HG03196 (cell line): ENCODE measurements at regions not wholly inside any gene's neighbourhood (a gene's known extent, or its start where the extent isn't known, plus 50 kb on each side); places are given as distances from the start of the nearest gene placed in this dataset.
"Not testable (repeated sequence)": the region's sequence is repeated elsewhere in the genome, so short reads cannot be mapped to it uniquely, and the experiment has no call there.

Source experiments
- ATAC-seq: cut with Tn5 transposase; IDR thresholded peaks from one replicate; pipeline ENCODE4 v1.9.1; 2021; ENCODE audit not compliant: unreplicated experiment

DNA sequence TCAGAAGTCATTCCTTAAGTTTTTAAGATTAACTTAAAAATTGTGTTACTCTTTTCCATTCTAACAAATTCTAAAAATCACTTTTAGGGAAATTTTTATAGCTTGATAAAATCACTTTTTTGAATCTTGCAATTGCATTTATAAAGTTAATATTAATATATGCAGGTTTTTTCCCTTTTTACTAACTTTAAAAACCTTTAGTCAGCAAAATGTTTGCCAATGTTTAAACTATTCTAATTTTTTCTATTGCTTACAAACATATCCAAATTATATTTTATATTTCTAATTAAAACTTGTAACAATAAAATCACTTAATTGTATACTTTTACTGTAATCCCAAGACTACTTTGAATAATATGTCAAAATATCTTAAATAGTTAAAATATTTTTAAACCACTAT lies 839.4 kb downstream of the TBL1XR1 start:
- ATAC-seq = no peak

DNA sequence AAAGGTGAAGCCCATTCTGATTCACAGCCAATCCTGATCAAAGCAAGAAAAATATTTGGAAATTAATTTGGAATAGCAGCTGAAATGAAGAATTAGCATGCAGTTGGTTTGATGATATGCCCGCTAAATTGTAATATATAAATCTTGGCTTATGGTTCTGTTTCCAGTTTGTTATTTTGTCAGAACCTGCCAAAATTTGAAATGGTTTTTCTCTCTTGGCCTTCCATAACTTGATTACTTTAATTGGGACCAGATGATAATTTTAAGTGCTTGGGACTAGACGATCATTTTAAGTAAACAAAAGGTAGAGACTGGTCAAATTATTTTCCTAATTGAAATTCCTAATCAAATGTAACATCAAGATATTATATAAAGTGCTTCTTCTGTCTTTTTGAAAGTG lies 842.4 kb downstream of the TBL1XR1 start:
- ATAC-seq = no peak

DNA sequence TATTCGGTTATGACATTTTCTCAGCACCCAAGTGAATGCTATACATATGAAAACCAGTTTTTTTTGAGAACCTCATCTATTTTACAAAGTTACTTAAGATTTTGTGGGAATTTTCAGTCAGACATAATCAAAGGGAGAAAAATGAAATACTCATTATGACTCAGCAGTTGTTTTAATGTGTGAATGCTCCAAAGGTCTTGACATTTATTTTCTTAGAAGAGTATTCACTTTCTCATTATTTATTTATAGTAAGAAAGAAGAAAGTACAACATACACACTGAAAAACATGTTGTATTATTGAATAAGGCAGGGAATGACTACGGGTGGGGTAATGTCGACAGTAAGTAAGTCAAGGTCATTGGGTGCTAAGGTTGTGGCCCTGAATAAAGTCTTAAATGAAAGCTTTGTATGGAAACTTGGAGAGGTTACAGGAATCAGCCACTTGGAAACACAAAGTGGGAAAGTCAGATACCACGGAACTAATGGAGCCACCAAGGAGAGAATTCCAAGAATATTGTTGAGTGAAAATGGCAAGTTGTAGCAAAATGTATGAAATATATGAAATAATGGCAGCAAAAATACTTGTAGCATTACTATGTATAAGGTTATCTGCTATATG lies 844.5 kb downstream of the TBL1XR1 start:
- no peak for ATAC-seq

DNA sequence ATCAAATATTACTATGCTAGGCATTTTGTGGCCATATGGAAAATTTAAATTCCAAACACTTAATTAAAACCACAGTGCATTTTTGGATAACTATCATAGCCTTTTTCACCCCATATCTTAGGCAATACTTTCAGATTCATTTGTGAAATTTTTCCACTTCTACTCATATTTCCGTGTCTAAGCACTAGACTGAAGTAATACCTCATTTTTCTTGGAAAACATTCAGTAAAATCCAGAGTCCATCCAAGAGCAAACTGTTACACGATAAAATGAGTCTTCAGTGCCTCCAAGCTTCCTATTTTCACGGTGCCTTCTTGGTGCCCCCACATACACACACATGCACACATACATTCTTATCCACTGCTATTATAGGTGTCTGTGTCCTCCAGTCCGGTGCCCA lies 845.9 kb downstream of the TBL1XR1 start:
- ATAC-seq = no peak

DNA sequence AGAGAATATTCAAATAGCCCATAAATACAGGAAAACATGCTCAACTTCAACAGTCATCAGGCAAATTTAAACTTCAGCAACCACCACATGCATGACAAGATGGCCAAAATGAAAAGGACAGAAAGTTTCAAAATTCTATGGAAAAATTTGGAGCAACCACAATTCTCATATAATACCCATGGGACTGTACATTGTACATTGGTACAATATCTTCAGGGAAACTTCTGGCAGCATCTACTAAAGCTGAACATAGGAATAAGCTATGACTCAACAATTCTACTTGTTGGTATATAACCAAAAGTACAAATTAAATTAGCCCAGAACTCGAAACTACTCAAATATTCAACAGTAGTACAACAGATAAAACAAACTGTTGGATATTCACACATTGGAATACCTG lies 847.6 kb downstream of the TBL1XR1 start:
- no peak for ATAC-seq

DNA sequence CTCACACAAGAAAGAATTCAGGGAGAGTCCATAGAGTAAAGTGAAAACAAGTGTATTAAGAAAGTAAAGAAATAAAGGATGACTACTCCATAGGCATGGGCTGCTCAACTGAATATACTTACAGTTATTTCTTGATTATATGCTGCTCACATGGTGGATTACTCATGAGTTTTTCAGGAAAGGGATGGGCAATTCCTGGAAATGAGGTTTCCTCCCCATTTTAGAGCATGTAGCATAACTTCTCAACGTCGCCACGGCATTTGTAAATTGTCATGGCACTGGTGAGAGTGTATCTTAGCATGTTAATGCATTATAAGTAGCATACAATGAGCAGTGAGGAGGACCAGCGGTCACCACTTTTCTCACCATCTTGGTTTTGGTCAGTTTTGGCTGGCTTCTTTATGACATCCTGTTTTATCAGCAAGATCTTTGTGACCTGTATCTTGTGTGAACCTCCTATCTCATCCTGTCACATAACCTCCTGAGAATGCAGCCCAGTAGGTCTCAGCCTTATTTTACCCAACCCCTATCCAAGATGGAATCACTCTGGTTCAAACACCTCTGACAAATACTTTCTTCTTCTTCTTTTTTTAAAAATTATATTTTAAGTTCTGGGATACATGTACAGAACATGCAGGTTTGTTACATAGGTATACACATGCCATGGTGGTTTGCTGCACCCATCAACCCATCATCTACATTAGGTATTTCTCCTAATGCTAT lies 849.7 kb downstream of the TBL1XR1 start:
- no peak for ATAC-seq

DNA sequence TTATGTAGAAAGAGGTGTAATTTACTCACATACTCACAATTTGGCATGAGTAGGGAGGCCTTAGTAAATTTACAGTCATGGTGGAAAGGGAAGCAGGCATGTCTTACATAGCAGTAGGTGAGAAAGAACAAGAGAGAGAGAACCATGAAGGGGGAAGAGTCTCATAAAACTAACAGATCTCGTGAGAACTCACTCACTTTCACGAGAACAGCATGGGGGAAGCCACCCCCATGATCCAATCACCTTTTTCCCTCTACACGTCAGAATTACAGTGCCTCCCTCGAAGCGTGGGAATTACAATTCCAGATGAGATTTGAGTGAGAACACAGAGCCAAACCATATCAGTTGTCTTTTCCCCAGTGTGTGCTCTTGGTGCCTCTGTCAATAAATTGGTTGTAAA lies 855.3 kb downstream of the TBL1XR1 start:
- ATAC-seq = no peak

DNA sequence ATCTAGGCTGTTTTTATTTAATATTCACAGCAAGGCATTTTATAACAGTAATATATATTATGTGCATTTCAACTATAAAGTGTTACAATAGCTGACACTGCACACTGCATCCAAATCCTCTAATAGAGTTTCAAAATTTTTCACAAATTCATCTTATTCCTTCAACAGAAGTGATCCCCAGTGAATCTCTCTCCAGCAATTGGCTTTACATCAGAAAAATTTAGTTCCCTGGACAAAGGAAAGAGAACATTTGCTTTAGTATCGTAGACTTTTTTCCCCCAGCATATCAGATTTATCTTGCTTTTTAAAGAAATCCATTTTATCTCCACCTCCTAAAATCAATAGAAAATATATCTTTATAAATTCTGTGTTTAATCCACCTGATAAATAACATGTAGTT lies 868.6 kb downstream of the TBL1XR1 start:
- ATAC-seq = no peak

DNA sequence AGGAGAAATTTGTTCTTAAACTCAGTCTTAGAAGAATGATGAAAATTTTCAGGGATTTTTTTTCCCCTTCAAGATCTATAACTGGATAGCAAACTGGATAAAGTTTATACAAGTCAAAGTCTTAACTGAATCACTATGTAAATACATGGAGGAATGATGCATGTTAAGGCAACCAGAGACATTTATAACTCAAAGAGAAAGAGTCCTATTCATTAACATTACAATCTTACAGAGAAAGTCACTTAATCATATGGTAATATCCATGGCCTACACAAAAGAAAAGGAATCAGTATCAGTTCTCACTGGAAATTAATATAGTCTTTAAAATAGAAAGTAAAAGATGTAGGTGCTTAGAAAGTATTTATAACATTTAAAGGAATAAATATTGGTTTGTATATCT lies 869.1 kb downstream of the TBL1XR1 start:
- no peak for ATAC-seq

DNA sequence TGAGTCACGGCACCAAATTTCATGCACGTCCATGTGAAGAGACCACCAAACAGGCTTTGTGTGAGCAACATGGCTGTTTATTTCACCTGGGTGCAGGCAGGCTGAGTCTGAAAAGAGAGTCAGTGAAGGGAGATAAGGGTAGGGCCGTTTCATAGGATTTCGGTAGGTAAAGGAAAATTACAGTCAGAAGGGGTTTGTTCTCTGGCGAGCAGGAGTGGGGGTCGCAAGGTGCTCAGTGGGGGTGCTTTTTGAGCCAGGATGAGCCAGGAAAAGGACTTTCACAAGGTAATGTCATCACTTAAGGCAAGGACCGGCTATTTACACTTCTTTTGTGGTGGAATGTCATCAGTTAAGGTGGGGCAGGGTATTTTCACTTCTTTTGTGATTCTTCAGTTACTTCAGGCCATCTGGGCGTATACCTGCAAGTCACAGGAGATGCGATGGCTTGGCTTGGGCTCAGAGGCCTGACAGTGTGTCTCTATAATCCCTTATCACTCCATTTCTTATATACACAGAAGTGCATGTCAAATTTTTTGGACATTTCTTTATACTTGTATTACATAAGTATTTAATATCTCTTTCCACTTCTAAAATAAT lies 870.3 kb downstream of the TBL1XR1 start:
- not testable (repeated sequence) for ATAC-seq

DNA sequence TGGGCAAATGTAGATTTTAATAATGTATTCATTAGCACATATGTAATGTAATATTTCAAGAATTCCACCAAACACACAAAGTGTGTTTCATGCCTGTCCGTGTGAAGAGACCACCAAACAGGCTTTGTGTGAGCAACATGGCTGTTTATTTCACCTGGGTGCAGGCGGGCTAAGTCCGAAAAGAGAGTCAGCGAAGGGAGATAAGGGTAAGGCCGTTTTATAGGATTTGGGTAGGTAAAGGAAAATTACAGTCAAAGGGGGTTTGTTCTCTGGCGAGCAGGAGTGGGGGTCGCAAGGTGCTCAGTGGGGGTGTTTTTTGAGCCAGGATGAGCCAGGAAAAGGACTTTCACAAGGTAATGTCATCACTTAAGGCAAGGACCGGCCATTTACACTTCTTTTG lies 875.8 kb downstream of the TBL1XR1 start:
- ATAC-seq = not testable (repeated sequence)

DNA sequence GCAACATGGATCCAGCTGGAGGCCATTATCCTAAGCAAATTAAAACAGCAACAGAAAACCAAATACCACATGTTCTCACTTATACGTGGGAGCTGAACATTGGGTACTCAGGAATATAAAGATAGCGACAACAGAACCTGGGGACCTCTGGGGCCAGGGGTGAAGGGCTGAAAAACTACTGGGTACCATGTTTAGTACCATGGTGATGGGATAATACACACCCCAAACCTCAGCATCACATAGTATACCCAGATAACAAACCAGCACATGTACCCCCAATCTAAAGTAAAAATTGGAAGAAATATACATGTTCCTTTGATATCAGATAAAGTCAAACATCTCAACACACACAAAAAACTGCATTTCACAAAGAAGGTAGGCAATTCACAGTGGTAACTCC lies 876.2 kb downstream of the TBL1XR1 start:
- no peak for ATAC-seq

DNA sequence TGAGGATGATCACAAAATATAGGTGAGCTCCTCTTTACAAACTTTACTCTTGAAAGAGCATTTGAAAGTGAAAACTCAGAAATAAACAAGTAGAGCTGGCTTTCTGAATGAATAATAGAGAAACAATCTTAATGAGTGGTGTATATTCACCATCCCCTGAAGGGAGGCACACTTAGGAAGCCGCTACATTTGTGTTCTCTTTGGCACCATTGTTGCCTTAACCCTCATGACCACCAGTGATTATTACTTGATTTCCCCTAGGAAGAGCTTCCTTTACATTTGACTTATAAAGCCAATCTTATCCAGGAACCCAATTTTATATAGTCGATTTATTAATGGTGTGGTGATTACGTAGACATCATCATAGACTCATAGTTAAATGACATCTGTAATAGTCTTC lies 883.9 kb downstream of the TBL1XR1 start:
- no peak for ATAC-seq

DNA sequence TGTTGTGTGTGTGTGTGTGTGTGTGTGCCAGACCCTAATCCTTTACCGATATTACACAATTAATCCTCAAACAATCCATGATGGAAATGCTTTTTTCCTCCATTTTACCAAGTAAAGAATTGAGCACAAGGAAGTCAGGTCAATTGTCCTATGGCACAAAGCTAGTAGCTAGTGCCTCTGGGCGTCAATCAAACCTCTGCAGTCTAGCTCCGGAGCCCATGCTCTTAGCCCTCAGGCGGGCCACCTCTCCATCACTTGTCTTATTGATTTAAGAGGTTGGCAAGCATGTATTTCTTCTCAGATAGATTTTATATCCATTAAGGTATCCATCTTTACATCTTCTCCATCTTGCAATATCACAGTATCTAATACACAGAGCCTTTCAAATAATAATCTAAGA lies 886.6 kb downstream of the TBL1XR1 start:
- no peak for ATAC-seq

DNA sequence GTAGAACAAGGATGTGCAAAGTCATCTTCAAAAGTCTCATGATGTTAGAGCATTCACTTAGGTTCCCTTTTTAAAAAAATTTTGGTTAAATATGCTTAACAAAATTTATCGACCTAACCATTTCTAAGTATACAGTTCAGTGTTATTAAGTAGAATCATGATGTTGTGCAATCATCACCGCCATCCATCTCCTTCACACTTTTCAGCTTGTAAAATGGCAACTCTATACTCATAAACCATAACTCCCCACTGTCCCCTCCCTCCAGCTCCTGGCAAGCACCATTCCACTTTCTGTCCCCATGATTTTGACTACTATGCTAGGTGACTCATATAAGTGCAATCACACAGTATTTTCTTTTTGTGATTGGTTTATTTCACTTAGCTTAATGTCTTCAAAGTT lies 895.0 kb downstream of the TBL1XR1 start:
- ATAC-seq = no peak

DNA sequence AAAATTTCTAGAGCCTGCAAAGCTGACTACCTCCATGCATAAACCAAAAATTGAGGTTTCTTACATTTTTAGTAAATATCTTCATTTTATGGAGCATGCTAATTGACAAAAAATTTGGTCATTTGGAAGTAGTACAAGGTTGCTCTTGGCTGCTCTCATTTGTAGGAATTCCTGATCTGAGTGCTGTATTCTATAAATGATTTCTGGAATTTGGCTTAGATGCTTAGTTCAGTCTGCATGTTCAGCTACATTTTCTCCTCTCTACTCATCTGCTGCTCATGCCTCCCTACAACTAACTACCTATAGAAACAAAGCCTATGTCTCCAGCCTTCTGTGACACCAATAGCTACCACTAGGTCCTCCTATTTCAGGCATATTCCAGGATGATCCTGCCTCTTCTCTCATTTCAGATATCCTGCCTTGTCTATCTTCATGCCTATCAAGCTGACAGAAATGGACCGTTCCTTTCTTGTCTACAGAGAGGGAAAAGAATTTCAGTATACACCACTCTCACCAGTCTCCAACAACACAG lies 901.1 kb downstream of the TBL1XR1 start:
- no peak for ATAC-seq

DNA sequence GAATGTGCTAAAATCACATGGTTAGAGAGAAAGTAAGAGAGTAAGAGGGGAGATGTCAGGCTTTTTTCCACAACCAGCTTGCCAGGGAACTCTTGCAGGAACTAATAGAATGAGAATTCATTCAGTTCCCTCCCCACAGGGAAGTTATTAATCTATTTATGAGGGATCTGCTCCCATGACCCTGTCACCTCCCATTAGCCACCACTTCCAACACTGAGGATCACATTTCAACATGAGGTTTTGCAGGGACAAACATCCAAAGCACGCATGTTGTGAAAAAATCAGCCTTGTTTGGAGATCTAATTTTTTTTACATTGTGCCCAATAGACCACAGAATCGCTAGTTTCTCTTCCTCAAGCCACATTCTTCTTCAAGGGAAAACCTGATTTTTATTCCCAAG lies 904.0 kb downstream of the TBL1XR1 start:
- no peak for ATAC-seq

DNA sequence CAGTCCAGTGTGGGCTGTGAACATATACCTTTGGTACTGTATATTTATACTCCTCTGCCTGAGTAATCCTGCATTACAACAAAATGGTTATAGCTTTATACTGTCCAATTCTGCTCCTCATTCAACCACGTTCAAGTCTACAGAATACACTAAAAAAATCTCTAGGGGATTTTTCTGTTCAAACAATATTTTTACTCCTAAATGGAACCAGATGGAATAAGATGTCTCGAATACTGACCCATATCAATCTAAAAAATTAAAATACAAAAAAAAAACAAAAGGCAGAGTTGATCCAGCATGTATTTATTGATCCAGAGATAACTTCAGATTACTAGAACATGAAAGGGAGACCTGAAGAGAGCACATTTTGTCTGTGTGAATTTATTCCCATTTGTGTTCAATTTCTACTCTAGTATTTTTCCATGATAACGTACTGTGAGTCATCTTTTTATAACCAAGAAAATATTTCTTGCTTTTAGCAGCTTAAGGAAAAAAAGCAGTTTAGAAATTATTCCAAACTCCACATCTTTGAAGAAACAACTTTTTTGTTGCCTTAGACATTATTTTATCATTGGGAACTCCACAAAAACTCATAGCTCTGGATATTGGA lies 910.7 kb downstream of the TBL1XR1 start:
- no peak for ATAC-seq

DNA sequence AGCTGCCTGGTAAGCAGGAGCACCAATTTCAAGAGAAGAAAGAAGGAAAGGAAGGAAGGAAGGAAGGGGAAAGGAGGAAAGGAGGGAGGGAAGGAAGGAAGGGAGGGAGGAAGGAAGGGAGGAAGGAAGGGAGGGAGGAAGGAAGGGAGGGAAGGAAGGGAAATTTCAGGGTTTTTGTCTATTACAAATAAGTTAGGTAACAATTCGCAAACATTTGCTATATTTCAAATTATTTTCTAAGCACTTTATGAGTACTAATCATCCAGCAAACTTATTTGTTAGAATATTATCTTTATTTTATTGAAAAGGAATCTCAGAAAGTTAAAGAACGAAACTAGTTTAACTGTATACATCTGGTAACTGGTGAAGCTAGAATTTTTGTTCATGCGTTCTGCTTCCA lies 921.7 kb downstream of the TBL1XR1 start:
- ATAC-seq = no peak

DNA sequence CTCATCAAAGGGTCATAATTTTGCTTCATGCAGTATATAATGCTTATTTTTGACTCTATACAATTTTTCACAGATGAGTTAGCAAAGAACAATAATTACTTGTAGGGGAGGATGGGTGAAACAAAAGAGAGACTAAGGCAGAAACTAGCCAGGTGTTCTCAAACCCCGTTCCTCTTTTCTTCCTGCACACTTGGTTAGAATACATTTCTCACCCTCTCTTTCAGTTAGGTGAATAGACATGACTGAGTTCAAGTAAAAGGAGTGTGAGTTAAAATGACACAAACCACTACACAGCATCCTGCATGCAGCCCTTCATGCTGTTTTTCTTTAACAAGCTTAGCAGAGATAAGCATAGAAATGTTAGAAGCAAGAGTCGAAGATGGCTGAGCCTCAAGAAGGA lies 922.2 kb downstream of the TBL1XR1 start:
- no peak for ATAC-seq

DNA sequence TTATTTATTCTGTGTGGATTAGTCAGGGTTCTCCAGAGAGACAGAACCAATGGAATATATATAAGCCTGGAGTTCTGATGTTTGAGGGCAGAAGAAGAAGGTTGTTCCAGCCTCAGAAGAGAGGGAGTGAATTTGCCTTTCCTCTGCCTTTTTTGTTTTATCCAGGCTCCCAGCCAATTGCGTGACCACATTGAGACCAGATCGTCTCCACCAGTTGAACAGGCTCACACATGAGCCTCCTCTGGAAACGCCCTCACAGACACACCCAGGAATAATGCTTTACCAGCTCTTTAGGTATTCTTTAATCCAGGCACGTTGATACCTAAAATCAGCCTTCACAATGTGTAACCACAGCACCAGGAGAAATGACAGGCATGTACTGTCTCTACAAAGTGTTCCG lies 923.1 kb downstream of the TBL1XR1 start:
- ATAC-seq = no peak

DNA sequence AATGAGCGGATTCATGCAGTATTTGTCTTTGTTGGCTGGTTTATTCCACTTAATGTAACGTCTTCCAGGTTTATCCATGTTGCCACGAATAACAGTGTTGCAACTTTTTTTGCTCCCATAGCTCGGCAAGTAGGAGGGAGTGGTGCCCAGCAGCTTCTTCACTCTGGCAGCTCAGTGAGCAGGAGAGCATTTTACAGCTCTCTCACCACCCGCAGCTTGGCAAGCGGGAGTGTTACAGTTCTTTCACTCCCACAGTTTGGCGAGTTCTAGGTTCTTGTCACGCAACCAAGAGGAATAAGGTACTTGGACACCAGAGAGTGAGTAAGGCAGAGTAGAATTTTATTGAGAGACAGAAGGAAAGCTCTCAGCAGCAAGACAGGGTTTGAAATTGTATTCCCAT lies 935.2 kb downstream of the TBL1XR1 start:
- ATAC-seq = no peak
